ENCODE measurements at regions not wholly inside any gene's neighbourhood (a gene's known extent, or its start where the extent isn't known, plus 50 kb on each side); places are given as distances from the start of the nearest gene placed in this dataset.
"Not testable (repeated sequence)": the region's sequence is repeated elsewhere in the genome, so short reads cannot be mapped to it uniquely, and the experiment has no call there.

- no peak for DNase-seq
- Mint-ChIP-seq H3K9me3 (ENCODE audit: low read depth, unreplicated experiment) (no peaks in the 10 kb centered on the region), H3K36me3 (ENCODE audit: insufficient read depth, unreplicated experiment) (no peaks in the 10 kb centered on the region)
Measured at GRCh38 chr21:22364163-22364562, 1366.0 kb downstream of the NCAM2 start.

GRCh38 chr21:22374218-22374969, 1376.2 kb downstream of the NCAM2 start:
- no peaks in the 10 kb centered on the region for H3K36me3 Mint-ChIP-seq (ENCODE audit: insufficient read depth, unreplicated experiment)
- H3K9me3 Mint-ChIP-seq (ENCODE audit: low read depth, unreplicated experiment), result peaks cover 6% of the 10 kb centered on the region
- H3K4me3 Mint-ChIP-seq (ENCODE audit: low read depth, unreplicated experiment), result no peak overlapping the region
- no TSS peak for BruUV-seq (replicated peaks)
- intact Hi-C loops (cut with micrococcal nuclease; ENCODE audit: unreplicated experiment), result no loop called here
- DNase-seq, result no peak
- CTCF ChIA-PET, result no interaction called here
- no peak for TF ChIP-seq CTCF (IDR thresholded peaks at IDR 0.05; ENCODE audit: unreplicated experiment)
- H3K27me3 Mint-ChIP-seq (ENCODE audit: unreplicated experiment), result no peaks in the 10 kb centered on the region
- no peaks in the 10 kb centered on the region for H3K4me1 Mint-ChIP-seq (ENCODE audit: low read depth, unreplicated experiment)
- no peak overlapping the region for H3K27ac Mint-ChIP-seq (ENCODE audit: unreplicated experiment)

More at GRCh38 chr21:22364163-22364562, 1366.0 kb downstream of the NCAM2 start:
- Mint-ChIP-seq H3K27me3 (ENCODE audit: unreplicated experiment) (no peaks in the 10 kb centered on the region), H3K4me1 (ENCODE audit: low read depth, unreplicated experiment) (no peaks in the 10 kb centered on the region), H3K27ac (ENCODE audit: unreplicated experiment) (no peak overlapping the region), H3K4me3 (ENCODE audit: low read depth, unreplicated experiment) (no peak overlapping the region)
- no peak for TF ChIP-seq CTCF (IDR thresholded peaks at IDR 0.05; ENCODE audit: unreplicated experiment)
- CTCF ChIA-PET, result no interaction called here
- no TSS peak for BruUV-seq (replicated peaks)
- intact Hi-C loops (cut with micrococcal nuclease; ENCODE audit: unreplicated experiment), result no loop called here

GRCh38 chr21:22377795-22378194, 1379.6 kb downstream of the NCAM2 start:
- intact Hi-C loops (cut with micrococcal nuclease; ENCODE audit: unreplicated experiment); H3K9me3 Mint-ChIP-seq (ENCODE audit: low read depth, unreplicated experiment); H3K27me3 Mint-ChIP-seq (ENCODE audit: unreplicated experiment); H3K36me3 Mint-ChIP-seq (ENCODE audit: insufficient read depth, unreplicated experiment); DNase-seq; H3K4me3 Mint-ChIP-seq (ENCODE audit: low read depth, unreplicated experiment); H3K4me1 Mint-ChIP-seq (ENCODE audit: low read depth, unreplicated experiment); CTCF ChIA-PET; H3K27ac Mint-ChIP-seq (ENCODE audit: unreplicated experiment); BruUV-seq (replicated peaks): not testable (repeated sequence)

GRCh38 chr21:22393324-22393723, 1395.1 kb downstream of the NCAM2 start:
- CTCF ChIA-PET, result no interaction called here
- no peak for TF ChIP-seq CTCF (IDR thresholded peaks at IDR 0.05; ENCODE audit: unreplicated experiment)
- no peak overlapping the region for H3K4me3 Mint-ChIP-seq (ENCODE audit: low read depth, unreplicated experiment)
- no peak for DNase-seq
- no TSS peak for BruUV-seq (replicated peaks)
- H3K4me1 Mint-ChIP-seq (ENCODE audit: low read depth, unreplicated experiment), result no peaks in the 10 kb centered on the region
- H3K36me3 Mint-ChIP-seq (ENCODE audit: insufficient read depth, unreplicated experiment), result no peaks in the 10 kb centered on the region
- intact Hi-C loops (cut with micrococcal nuclease; ENCODE audit: unreplicated experiment), result no loop called here
- H3K9me3 Mint-ChIP-seq (ENCODE audit: low read depth, unreplicated experiment), result peaks cover 6% of the 10 kb centered on the region
- H3K27ac Mint-ChIP-seq (ENCODE audit: unreplicated experiment), result no peak overlapping the region
- no peaks in the 10 kb centered on the region for H3K27me3 Mint-ChIP-seq (ENCODE audit: unreplicated experiment)

- Mint-ChIP-seq H3K4me1 (ENCODE audit: low read depth, unreplicated experiment) (no peaks in the 10 kb centered on the region), H3K27ac (ENCODE audit: unreplicated experiment) (no peak overlapping the region), H3K36me3 (ENCODE audit: insufficient read depth, unreplicated experiment) (no peaks in the 10 kb centered on the region), H3K9me3 (ENCODE audit: low read depth, unreplicated experiment) (peaks cover 6% of the 10 kb centered on the region), H3K27me3 (ENCODE audit: unreplicated experiment) (no peaks in the 10 kb centered on the region), H3K4me3 (ENCODE audit: low read depth, unreplicated experiment) (no peak overlapping the region)
- DNase-seq, result no peak
- intact Hi-C loops (cut with micrococcal nuclease; ENCODE audit: unreplicated experiment), result no loop called here
- CTCF ChIA-PET, result no interaction called here
- no peak for TF ChIP-seq CTCF (IDR thresholded peaks at IDR 0.05; ENCODE audit: unreplicated experiment)
- no TSS peak for BruUV-seq (replicated peaks)
Measured at GRCh38 chr21:22395965-22396364, 1397.8 kb downstream of the NCAM2 start.

All from Calu3 (cell line).